ENCODE measurements at regions not wholly inside any gene's neighbourhood (a gene's known extent, or its start where the extent isn't known, plus 50 kb on each side); places are given as distances from the start of the nearest gene placed in this dataset.

DNA sequence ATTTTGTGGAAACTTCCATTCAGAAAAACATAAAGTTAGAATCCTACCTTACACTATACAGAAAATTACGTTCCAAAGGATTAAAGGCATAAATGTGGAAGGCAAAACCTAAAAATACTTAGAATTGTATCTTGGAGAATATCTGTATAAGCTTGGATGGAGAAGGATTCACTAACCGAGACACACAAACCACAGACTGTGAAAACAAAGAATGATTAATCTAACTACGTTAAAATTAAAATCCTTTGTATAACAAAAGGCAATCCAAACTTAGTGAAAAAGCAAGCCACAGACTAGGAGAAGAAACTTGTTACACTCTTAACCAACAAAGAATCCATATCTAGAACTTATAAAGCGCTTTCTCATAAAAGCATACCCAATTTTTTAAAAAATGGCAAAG lies 678.8 kb downstream of the INHBA start:
- ChIA-PET RAD21 (ENCODE audit: unreplicated experiment) (no interaction called here), CTCF (no interaction called here), SMC1A (ENCODE audit: uncharacterized antibody, unreplicated experiment) (no interaction called here), POLR2A (no interaction called here)
- Histone ChIP-seq H3K4me3 (no peak overlapping the region), H3K9me3 (replicated peaks; ENCODE audit: control insufficient read depth, insufficient read depth, low read length) (no peaks in the 10 kb centered on the region), H3K9ac (ENCODE audit: control insufficient read depth, insufficient read depth, low read length) (no peak overlapping the region), H3K27me3 (replicated peaks in 1 of 2; ENCODE audit: control insufficient read depth in 2 of 2, insufficient read depth in 2 of 2, low read length in 1 of 2) (no peaks in the 10 kb centered on the region), H3K4me2 (ENCODE audit: control insufficient read depth, insufficient read depth) (no peak overlapping the region), H2AFZ (ENCODE audit: control insufficient read depth, low read depth, low read length) (no peak overlapping the region), H3K4me1 (ENCODE audit: control insufficient read depth, insufficient read depth, low read length) (no peaks in the 10 kb centered on the region), H3K79me2 (ENCODE audit: control insufficient read depth, insufficient read depth, low read length) (no peaks in the 10 kb centered on the region), H4K20me1 (ENCODE audit: control insufficient read depth, insufficient read depth) (no peaks in the 10 kb centered on the region), H3K36me3 (ENCODE audit: control insufficient read depth in 2 of 2, insufficient read depth in 2 of 2, low read length in 1 of 2) (no peaks in the 10 kb centered on the region), H3K27ac (ENCODE audit: control insufficient read depth, insufficient read depth) (no peak overlapping the region)
- intact Hi-C loops (cut with micrococcal nuclease; ENCODE audit: unreplicated experiment): no loop called here
- no peak for DNase-seq (ENCODE audit: low read depth, low spot score)
- TF ChIP-seq ZNF274 (IDR thresholded peaks at IDR 0.05; ENCODE audit: insufficient read depth, insufficient read length) (no peak), RB1 (IDR thresholded peaks at IDR 0.05; ENCODE audit: borderline replicate concordance) (no peak), POLR2AphosphoS2 (IDR thresholded peaks at IDR 0.05; ENCODE audit: low read depth, low read length) (no peak), SRF (IDR thresholded peaks at IDR 0.05; ENCODE audit: low read depth in 2 of 2, low read length in 2 of 2) (no peak), STAT3 (IDR thresholded peaks at IDR 0.05; ENCODE audit: low read depth, low read length) (no peak), ELK1 (IDR thresholded peaks at IDR 0.05; ENCODE audit: low read depth, low read length) (no peak)
- in situ Hi-C loops (cut with MboI): no loop called here
- FAIRE-seq: no peak
- no peak for ATAC-seq
- no TSS peak for BruUV-seq (replicated peaks)
- 18% methylated on average over 4 of the region's 4 CpGs for WGBS (ENCODE audit: insufficient coverage, insufficient replicate concordance, low lambda C conversion rate, missing lambda C conversion rate)

- DNase-seq (ENCODE audit: low read depth, low spot score): no peak
- 46% methylated on average over 1 of the region's 1 CpG for WGBS (ENCODE audit: insufficient coverage, insufficient replicate concordance, low lambda C conversion rate, missing lambda C conversion rate)
- in situ Hi-C loops (cut with MboI): no loop called here
- ChIA-PET SMC1A (ENCODE audit: uncharacterized antibody, unreplicated experiment) (interaction anchor here (0.9 to 2.1 kb wide), 3 partner anchors 12 to 17 kb away, joined by 3 to 8 read pairs (median 3); no protein-coding TSS in a partner anchor), RAD21 (ENCODE audit: unreplicated experiment) (no interaction called here), CTCF (no interaction called here), POLR2A (no interaction called here)
- no peak overlapping the region for H3K27ac ChIP-seq (ENCODE audit: control insufficient read depth, insufficient read depth)
- H3K36me3 ChIP-seq (ENCODE audit: control insufficient read depth in 2 of 2, insufficient read depth in 2 of 2, low read length in 1 of 2): no peaks in the 10 kb centered on the region
- no TSS peak for BruUV-seq (replicated peaks)
- H3K27me3 ChIP-seq (replicated peaks in 1 of 2; ENCODE audit: control insufficient read depth in 2 of 2, insufficient read depth in 2 of 2, low read length in 1 of 2): no peaks in the 10 kb centered on the region
- no peak for ATAC-seq
- H3K79me2 ChIP-seq (ENCODE audit: control insufficient read depth, insufficient read depth, low read length): no peaks in the 10 kb centered on the region
- H3K4me1 ChIP-seq (ENCODE audit: control insufficient read depth, insufficient read depth, low read length): no peaks in the 10 kb centered on the region
- intact Hi-C loops (cut with micrococcal nuclease; ENCODE audit: unreplicated experiment): no loop called here
- no peak overlapping the region for H3K9ac ChIP-seq (ENCODE audit: control insufficient read depth, insufficient read depth, low read length)
- FAIRE-seq: no peak
- no peak overlapping the region for H3K4me2 ChIP-seq (ENCODE audit: control insufficient read depth, insufficient read depth)
- H3K9me3 ChIP-seq (replicated peaks; ENCODE audit: control insufficient read depth, insufficient read depth, low read length): no peaks in the 10 kb centered on the region; the same call in 2 of the 3 replicates
- H3K4me3 ChIP-seq: no peak overlapping the region
- no peak overlapping the region for H2AFZ ChIP-seq (ENCODE audit: control insufficient read depth, low read depth, low read length)
- no peaks in the 10 kb centered on the region for H4K20me1 ChIP-seq (ENCODE audit: control insufficient read depth, insufficient read depth)
- TF ChIP-seq GATAD2B (conservative IDR thresholded peaks at IDR 0.05; ENCODE audit: low read depth) (no peak), KDM1A (IDR thresholded peaks at IDR 0.05; ENCODE audit: borderline replicate concordance) (no peak), TARDBP (IDR thresholded peaks at IDR 0.05; ENCODE audit: borderline replicate concordance) (no peak), FOXK2 (IDR thresholded peaks at IDR 0.05) (no peak), SREBF2 (IDR thresholded peaks at IDR 0.05; ENCODE audit: low read length) (no peak), PAX5 (IDR thresholded peaks at IDR 0.05; ENCODE audit: borderline replicate concordance, low read depth, low read length) (no peak), POLR2AphosphoS2 (IDR thresholded peaks at IDR 0.05; ENCODE audit: low read depth, low read length) (no peak), POU2F2 (IDR thresholded peaks at IDR 0.05; ENCODE audit: borderline replicate concordance, low read depth, low read length) (no peak), E4F1 (IDR thresholded peaks at IDR 0.05; ENCODE audit: borderline replicate concordance, partially characterized antibody) (no peak)
- TF ChIP-seq, protein P1, sequence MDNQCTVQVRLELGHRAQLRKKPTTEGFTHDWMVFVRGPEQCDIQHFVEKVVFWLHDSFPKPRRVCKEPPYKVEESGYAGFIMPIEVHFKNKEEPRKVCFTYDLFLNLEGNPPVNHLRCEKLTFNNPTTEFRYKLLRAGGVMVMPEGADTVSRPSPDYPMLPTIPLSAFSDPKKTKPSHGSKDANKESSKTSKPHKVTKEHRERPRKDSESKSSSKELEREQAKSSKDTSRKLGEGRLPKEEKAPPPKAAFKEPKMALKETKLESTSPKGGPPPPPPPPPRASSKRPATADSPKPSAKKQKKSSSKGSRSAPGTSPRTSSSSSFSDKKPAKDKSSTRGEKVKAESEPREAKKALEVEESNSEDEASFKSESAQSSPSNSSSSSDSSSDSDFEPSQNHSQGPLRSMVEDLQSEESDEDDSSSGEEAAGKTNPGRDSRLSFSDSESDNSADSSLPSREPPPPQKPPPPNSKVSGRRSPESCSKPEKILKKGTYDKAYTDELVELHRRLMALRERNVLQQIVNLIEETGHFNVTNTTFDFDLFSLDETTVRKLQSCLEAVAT (IDR thresholded peaks at IDR 0.05): no peak
Measured at GRCh38 chr7:41020056-41020455, 682.8 kb downstream of the INHBA start.

Measured in GM12878 (cell line).